Fibroblast of lung (primary cell): ENCODE measurements at regions not wholly inside any gene's neighbourhood (a gene's known extent, or its start where the extent isn't known, plus 50 kb on each side); places are given as distances from the start of the nearest gene placed in this dataset.

Experiments used
- DNase-seq, 2 donors: peaks; one replicate each; pipeline versions ENCODE4 v3.0.0 to v3.0.0-alpha.2; 2010; ENCODE audit warnings: low read depth in 2 of 2
- H2AFZ ChIP-seq: 2 replicates; pipeline ENCODE4 v1.5.1; 2012; ENCODE audit warnings: low read length, control low read depth, inconsistent platforms
- H3K27ac ChIP-seq: 2 replicates; pipeline ENCODE4 v1.5.1; 2011; ENCODE audit warnings: low read length, control low read depth; ENCODE audit not compliant: insufficient read depth
- H3K27me3 ChIP-seq: 2 replicates; pipeline ENCODE4 v1.5.1; 2011; ENCODE audit warnings: mild to moderate bottlenecking, low read length; ENCODE audit not compliant: control insufficient read depth, insufficient read depth
- H3K36me3 ChIP-seq: 2 replicates; pipeline ENCODE4 v1.5.1; 2011; ENCODE audit warnings: low read length; ENCODE audit not compliant: control insufficient read depth, insufficient read depth
- H3K4me1 ChIP-seq: 2 replicates; pipeline ENCODE4 v1.5.1; 2011; ENCODE audit warnings: low read length; ENCODE audit not compliant: control insufficient read depth, insufficient read depth; ENCODE audit errors: extremely low read depth
- H3K4me2 ChIP-seq: 2 replicates; pipeline ENCODE4 v1.5.1; 2011; ENCODE audit warnings: low read length, control low read depth; ENCODE audit not compliant: insufficient read depth; ENCODE audit errors: extremely low read depth
- H3K4me3 ChIP-seq, 4 experiments: fragments of 200-600 bp in 1 of 4; sonication (generic) in 1 of 4; replicated peaks in 1 of 4; 2 replicates each; pipeline ENCODE4 v1.5.1; 2011 to 2016; ENCODE audit warnings: low read length in 4 of 4, low read depth in 3 of 4, mild to moderate bottlenecking in 3 of 4, control low read depth in 2 of 4, inconsistent platforms in 1 of 4, mixed read lengths in 1 of 4; ENCODE audit not compliant: insufficient read depth in 1 of 4; ENCODE audit errors: control extremely low read depth in 1 of 4
- H3K79me2 ChIP-seq: 2 replicates; pipeline ENCODE4 v1.5.1; 2012; ENCODE audit warnings: mild to moderate bottlenecking, low read length, inconsistent platforms; ENCODE audit not compliant: control insufficient read depth, insufficient read depth
- H3K9ac ChIP-seq: 2 replicates; pipeline ENCODE4 v1.5.1; 2011; ENCODE audit warnings: mild to moderate bottlenecking, low read length, control low read depth; ENCODE audit not compliant: insufficient read depth
- H3K9me3 ChIP-seq: 2 replicates; pipeline ENCODE4 v1.5.1; 2012; ENCODE audit warnings: low read depth, low read length; ENCODE audit not compliant: control insufficient read depth, insufficient read depth
- H4K20me1 ChIP-seq: 2 replicates; pipeline ENCODE4 v1.5.1; 2011; ENCODE audit warnings: low read length; ENCODE audit not compliant: control insufficient read depth, insufficient read depth; ENCODE audit errors: extremely low read depth
- CTCF ChIP-seq, 2 donors: IDR thresholded peaks in 1 of 2; conservative IDR thresholded peaks in 1 of 2; 1 replicate in 1 of 2; 2 replicates in 1 of 2; pipeline ENCODE4 v1.5.1; 2011 to 2012; ENCODE audit warnings: low read length in 2 of 2, control low read depth in 1 of 2, inconsistent platforms in 1 of 2, low read depth in 1 of 2, mild to moderate bottlenecking in 1 of 2
- EZH2 ChIP-seq: IDR thresholded peaks from 2 replicates; pipeline ENCODE4 v1.5.1; 2012; ENCODE audit warnings: low read length, control low read depth, mild to moderate bottlenecking; ENCODE audit errors: missing control alignments

DNA sequence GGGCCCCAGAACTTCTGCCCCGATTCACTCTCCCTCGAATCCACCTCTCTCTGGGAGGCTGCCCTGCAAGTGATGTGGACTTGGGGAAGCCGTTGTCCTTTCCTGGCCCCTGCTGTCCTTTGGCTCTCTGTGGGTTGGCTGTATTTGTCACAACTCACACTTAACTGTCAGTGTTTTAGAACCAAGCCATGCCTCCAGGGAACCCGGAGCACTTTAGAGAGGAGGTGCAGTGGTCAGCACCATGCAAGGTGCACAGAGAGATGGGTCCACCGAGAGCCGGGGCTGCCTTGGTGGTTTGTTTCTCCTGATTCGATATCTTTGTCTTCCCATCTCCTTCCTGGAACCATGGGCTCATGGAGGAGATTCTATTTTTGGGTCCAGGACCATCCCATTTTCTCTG is 129.5 kb upstream of the RTL1 start:
- Histone ChIP-seq H3K27me3 (no peaks in the 10 kb centered on the region), H3K4me3 (no peak overlapping the region), H4K20me1 (no peaks in the 10 kb centered on the region), H3K79me2 (no peaks in the 10 kb centered on the region), H3K9ac (no peak overlapping the region), H3K4me2 (no peak overlapping the region), H3K4me1 (no peaks in the 10 kb centered on the region), H2AFZ (no peak overlapping the region), H3K36me3 (peaks cover 9% of the 10 kb centered on the region), H3K27ac (no peak overlapping the region), H3K9me3 (no peaks in the 10 kb centered on the region)
- no peak for DNase-seq
- TF ChIP-seq EZH2 = no peak
- TF ChIP-seq CTCF (conservative IDR thresholded peaks at IDR 0.05 in 1 of 2, IDR thresholded peaks at IDR 0.05 in 1 of 2; ENCODE audit: low read depth in 1 of 2, low read length in 2 of 2) = no peak

DNA sequence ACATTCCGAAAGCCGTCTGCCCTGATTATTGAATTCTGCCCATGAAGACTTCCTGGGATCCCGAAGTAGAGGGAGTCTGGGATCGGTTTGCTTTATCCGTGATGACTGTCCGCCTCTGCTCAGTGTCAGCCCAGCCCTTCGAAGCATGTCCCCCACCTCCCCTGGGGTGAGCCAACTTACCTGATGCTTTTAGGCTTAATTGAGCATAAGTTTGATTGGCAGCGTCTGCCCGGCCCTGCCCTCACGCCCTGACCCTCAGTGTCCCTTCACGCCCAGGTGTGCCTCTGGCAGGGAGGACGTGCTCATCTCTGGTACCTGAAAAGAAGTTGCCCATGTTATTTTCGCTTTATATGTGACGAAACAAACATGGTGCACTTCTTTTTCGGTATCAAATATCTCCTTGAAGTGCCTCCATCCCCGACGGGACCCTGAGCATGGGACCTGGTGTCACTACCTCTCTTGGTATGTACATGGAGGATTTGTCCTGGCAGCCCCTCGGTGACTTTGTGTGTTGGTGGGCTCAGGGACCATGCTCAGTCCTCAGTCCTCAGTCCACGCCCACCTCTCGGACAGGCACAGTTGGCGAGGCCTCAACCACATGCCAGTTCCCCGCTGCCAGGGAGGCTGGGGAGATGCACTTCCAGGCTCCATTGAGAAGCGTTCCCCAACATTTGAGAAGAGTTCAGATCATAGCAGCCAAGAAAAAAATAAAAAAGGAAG is 130.1 kb upstream of the RTL1 start:
- peaks cover 9% of the 10 kb centered on the region for H3K36me3 ChIP-seq
- DNase-seq = no peak
- no peak overlapping the region for H3K4me2 ChIP-seq
- no peaks in the 10 kb centered on the region for H3K4me1 ChIP-seq
- H2AFZ ChIP-seq = no peak overlapping the region
- H3K27me3 ChIP-seq = no peaks in the 10 kb centered on the region
- H3K27ac ChIP-seq = no peak overlapping the region
- no peak overlapping the region for H3K9ac ChIP-seq
- TF ChIP-seq EZH2 = no peak
- no peak for TF ChIP-seq CTCF (conservative IDR thresholded peaks at IDR 0.05 in 1 of 2, IDR thresholded peaks at IDR 0.05 in 1 of 2; ENCODE audit: low read depth in 1 of 2, low read length in 2 of 2)
- no peaks in the 10 kb centered on the region for H3K9me3 ChIP-seq
- H3K4me3 ChIP-seq = no peak overlapping the region
- no peaks in the 10 kb centered on the region for H4K20me1 ChIP-seq
- H3K79me2 ChIP-seq = no peaks in the 10 kb centered on the region

GRCh38 chr14:101034986-101035385 is 131.5 kb upstream of the RTL1 start:
- Histone ChIP-seq H2AFZ (no peak overlapping the region), H3K9ac (no peak overlapping the region), H3K27me3 (no peaks in the 10 kb centered on the region), H3K9me3 (no peaks in the 10 kb centered on the region), H3K27ac (no peak overlapping the region), H4K20me1 (no peaks in the 10 kb centered on the region), H3K79me2 (no peaks in the 10 kb centered on the region), H3K36me3 (peaks cover 10% of the 10 kb centered on the region), H3K4me3 (no peak overlapping the region), H3K4me1 (no peaks in the 10 kb centered on the region), H3K4me2 (no peak overlapping the region)
- no peak for DNase-seq
- no peak for TF ChIP-seq CTCF (conservative IDR thresholded peaks at IDR 0.05 in 1 of 2, IDR thresholded peaks at IDR 0.05 in 1 of 2; ENCODE audit: low read depth in 1 of 2, low read length in 2 of 2)
- no peak for TF ChIP-seq EZH2
